Left ventricle myocardium inferior (tissue), 1 donor: ENCODE measurements at regions not wholly inside any gene's neighbourhood (a gene's known extent, or its start where the extent isn't known, plus 50 kb on each side); places are given as distances from the start of the nearest gene placed in this dataset.

Source experiments
- DNase-seq: peaks from one replicate; pipeline ENCODE4 v3.0.0-alpha.2; 2020
- H3K27ac ChIP-seq: fragments of 200-600 bp; replicated peaks from 2 replicates; pipeline ENCODE4 v1.8.0; 2021
- H3K27me3 ChIP-seq: fragments of 200-600 bp; 2 replicates; pipeline ENCODE4 v1.8.0; 2021; ENCODE audit warnings: low read depth
- H3K36me3 ChIP-seq: fragments of 200-600 bp; 2 replicates; pipeline ENCODE4 v1.8.0; 2021
- H3K4me1 ChIP-seq: fragments of 200-600 bp; 2 replicates; pipeline ENCODE4 v1.8.0; 2021
- H3K4me3 ChIP-seq: fragments of 200-600 bp; 2 replicates; pipeline ENCODE4 v1.8.0; 2021; ENCODE audit warnings: mild to moderate bottlenecking, moderate library complexity
- H3K9me3 ChIP-seq: fragments of 200-600 bp; replicated peaks from 2 replicates; pipeline ENCODE4 v1.8.0; 2021
- intact Hi-C: fragments of 100-400 bp; cut with micrococcal nuclease; formaldehyde crosslinking; loops from one replicate; pipeline ENCODE4 v1.11.0; 2022
- TF ChIP-seq, protein P1 (sequence below): fragments of 200-600 bp; IDR thresholded peaks from 2 replicates; pipeline ENCODE4 v1.8.0; 2021; ENCODE audit warnings: antibody characterized with exemption, mild to moderate bottlenecking, borderline replicate concordance
- donor health status: DM: no; HTN: yes; CAD: no; lungs with severe emphysema.

DNA sequence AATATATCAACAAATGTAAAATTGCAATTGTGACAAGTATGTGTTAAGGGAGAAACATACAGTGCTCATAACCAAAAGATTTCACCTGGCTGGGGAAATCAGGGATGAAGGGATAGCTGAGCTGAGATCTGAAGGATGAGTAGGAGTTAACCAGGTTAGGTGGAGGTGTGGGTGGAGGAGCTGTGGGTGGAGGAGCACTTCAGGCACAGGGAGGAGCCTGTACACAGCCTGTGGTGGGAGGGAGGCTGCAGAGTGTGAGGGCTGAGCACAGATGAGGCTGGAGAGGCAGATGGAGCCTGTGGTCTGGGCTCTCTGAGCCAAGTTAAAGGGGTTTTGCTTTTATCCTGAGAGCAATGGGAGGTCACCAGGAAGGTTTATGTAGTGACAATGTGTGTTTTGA is 111.9 kb downstream of the XCL2 start:
- no peaks in the 10 kb centered on the region for H3K27me3 ChIP-seq
- no peak overlapping the region for H3K4me3 ChIP-seq
- DNase-seq: no peak
- intact Hi-C loops: no loop called here
- no peaks in the 10 kb centered on the region for H3K36me3 ChIP-seq
- peaks cover 43% of the 10 kb centered on the region for H3K4me1 ChIP-seq
- TF ChIP-seq, protein P1, sequence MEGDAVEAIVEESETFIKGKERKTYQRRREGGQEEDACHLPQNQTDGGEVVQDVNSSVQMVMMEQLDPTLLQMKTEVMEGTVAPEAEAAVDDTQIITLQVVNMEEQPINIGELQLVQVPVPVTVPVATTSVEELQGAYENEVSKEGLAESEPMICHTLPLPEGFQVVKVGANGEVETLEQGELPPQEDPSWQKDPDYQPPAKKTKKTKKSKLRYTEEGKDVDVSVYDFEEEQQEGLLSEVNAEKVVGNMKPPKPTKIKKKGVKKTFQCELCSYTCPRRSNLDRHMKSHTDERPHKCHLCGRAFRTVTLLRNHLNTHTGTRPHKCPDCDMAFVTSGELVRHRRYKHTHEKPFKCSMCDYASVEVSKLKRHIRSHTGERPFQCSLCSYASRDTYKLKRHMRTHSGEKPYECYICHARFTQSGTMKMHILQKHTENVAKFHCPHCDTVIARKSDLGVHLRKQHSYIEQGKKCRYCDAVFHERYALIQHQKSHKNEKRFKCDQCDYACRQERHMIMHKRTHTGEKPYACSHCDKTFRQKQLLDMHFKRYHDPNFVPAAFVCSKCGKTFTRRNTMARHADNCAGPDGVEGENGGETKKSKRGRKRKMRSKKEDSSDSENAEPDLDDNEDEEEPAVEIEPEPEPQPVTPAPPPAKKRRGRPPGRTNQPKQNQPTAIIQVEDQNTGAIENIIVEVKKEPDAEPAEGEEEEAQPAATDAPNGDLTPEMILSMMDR: no peak
- H3K27ac ChIP-seq: no peak overlapping the region
- no peaks in the 10 kb centered on the region for H3K9me3 ChIP-seq

DNA sequence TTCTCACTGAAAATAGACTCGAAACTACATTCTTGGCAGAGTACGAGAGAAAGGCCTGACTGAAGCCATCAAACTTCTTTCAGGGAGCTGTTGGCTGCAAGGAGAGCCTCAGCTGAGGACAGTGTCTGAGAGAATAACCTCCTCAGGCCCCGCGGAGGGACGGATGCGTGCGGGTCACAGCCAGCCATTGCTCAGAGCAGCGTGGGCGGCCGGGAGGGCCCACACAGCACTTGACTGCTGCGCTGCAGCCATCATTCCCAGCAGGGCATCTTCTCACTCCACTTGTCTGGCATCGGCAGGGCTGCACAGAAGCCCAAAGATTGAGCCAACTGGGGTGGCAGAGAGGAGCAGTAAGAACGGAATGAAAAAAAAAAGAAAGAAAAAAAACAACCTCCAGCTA is 113.5 kb downstream of the XCL2 start:
- Histone ChIP-seq H3K9me3 (no peaks in the 10 kb centered on the region), H3K4me3 (no peak overlapping the region), H3K27ac (peak overlapping the region; percentile 88), H3K27me3 (no peaks in the 10 kb centered on the region), H3K4me1 (peaks cover 51% of the 10 kb centered on the region), H3K36me3 (no peaks in the 10 kb centered on the region)
- TF ChIP-seq, protein P1: no peak
- intact Hi-C loops: no loop called here
- DNase-seq: peak; percentile 31

DNA sequence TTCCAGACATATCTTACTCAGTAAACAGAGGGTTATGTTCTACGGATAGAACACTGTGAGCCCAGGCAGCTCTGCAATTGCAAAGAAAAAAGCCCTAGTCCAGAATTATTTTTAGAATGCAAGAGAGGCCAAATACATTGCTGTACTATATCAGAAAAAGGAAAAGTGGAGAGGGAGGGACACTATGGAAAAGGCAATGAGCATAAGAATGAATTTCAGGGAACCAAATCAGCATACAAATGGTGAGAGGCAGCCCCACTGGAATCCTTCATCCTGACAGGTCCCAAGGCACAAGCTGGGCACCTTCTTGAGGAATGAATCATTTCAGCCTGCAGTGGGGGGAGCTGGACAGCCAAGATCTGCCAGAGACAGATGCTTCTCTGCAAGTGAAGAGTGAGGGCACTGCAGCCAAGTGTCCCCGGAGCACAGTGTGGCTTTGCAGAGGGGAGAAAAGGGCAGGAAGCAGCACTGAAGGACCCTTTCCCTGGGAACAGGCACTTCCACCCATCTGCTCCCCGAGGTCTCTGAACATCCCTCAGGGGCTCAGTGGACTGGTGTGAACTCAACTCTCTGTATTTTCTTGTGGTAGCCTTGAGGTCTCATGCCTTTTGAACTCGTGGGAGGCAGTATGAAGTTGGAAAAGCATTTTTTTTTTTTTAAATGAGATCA is 115.6 kb downstream of the XCL2 start:
- intact Hi-C loops: no loop called here
- H3K9me3 ChIP-seq: no peaks in the 10 kb centered on the region
- H3K36me3 ChIP-seq: no peaks in the 10 kb centered on the region
- peak overlapping the region; percentile 88 for H3K27ac ChIP-seq
- H3K27me3 ChIP-seq: no peaks in the 10 kb centered on the region
- peaks cover 51% of the 10 kb centered on the region for H3K4me1 ChIP-seq
- TF ChIP-seq, protein P1: no peak
- peak overlapping the region; percentile 24 for H3K4me3 ChIP-seq
- DNase-seq: peak; percentile 46

DNA sequence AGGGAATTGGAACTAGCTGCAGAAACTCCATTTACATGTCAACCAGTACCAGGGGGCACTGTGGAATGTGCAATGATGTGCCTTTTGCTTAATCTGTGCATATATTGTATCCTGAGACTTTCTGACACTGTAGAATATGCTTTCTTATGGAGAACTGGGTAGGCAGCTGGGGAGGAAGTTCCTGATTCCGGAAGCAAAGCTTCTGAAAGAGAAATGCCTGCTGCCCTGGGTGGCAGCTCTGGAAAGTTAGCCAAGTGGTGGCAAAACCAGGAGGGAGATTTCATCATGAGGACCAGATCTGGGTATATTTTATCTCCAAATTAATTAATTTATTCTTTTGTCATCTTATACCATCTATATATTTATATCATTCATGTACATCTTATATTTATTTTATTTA is 116.7 kb downstream of the XCL2 start:
- peaks cover 58% of the 10 kb centered on the region for H3K4me1 ChIP-seq

DNA sequence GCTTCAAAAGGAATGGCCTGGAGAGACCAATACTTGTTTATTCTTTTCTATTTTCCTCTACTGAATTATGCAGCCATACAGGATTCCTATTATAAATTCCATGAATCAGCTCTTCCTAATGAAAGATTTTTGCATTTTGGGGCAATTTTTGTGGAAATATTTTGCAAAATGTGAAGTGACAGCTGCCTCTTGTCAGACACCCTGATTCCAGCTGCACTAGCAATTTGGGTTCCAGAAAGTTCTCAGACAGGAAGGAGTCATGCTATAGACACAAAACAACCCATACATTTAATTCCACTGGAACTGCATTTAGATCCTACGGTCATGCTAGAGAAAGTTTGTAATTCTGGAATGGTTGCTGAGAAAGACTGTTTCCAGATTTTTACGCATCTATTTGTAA is 119.5 kb downstream of the XCL2 start:
- no peaks in the 10 kb centered on the region for H3K27me3 ChIP-seq
- H3K4me1 ChIP-seq: peaks cover 38% of the 10 kb centered on the region
- H3K4me3 ChIP-seq: no peak overlapping the region
- TF ChIP-seq, protein P1: no peak
- H3K27ac ChIP-seq: no peak overlapping the region
- H3K36me3 ChIP-seq: no peaks in the 10 kb centered on the region
- no peak for DNase-seq
- intact Hi-C loops: no loop called here
- H3K9me3 ChIP-seq: no peaks in the 10 kb centered on the region

More for the DNA sequence above, 116.7 kb downstream of the XCL2 start:
- peak overlapping the region; percentile 88 for H3K27ac ChIP-seq
- no peaks in the 10 kb centered on the region for H3K36me3 ChIP-seq
- TF ChIP-seq, protein P1: no peak
- H3K9me3 ChIP-seq: no peaks in the 10 kb centered on the region
- H3K4me3 ChIP-seq: peak overlapping the region; percentile 35
- no peaks in the 10 kb centered on the region for H3K27me3 ChIP-seq
- DNase-seq: no peak
- intact Hi-C loops: no loop called here
